Activated B cell treated with CpG ODN at 0.5 μM for 24 hours (primary cell): ENCODE measurements at regions not wholly inside any gene's neighbourhood (a gene's known extent, or its start where the extent isn't known, plus 50 kb on each side); places are given as distances from the start of the nearest gene placed in this dataset.

ENCODE experiments used
- ATAC-seq: fragments of 200-7000 bp; cut with Tn5 transposase; one replicate; pipeline ENCODE4 v1.10.0; 2021; ENCODE audit warnings: low read depth, mild to moderate bottlenecking, moderate library complexity
- CTCF ChIA-PET: fragments of 350-600 bp; sonication (Branson Sonifier 250); formaldehyde crosslinking; loops from one replicate; lab custom pipeline; 2021; ENCODE audit warnings: antibody characterized with exemption; lab: Charles Lee
- POLR2A ChIA-PET: fragments of 350-600 bp; sonication (Branson Sonifier 250); formaldehyde crosslinking; loops from one replicate; lab custom pipeline; 2021; ENCODE audit warnings: antibody characterized with exemption; lab: Charles Lee
- DNase-seq: peaks from one replicate; pipeline ENCODE4 v3.0.0; 2022
- H3K27ac Mint-ChIP-seq: one replicate; pipeline ENCODE4 v1.8.0; 2020; ENCODE audit warnings: mixed read lengths
- H3K27me3 Mint-ChIP-seq: one replicate; pipeline ENCODE4 v1.8.0; 2021; ENCODE audit warnings: mixed read lengths
- H3K36me3 Mint-ChIP-seq: one replicate; pipeline ENCODE4 v1.8.0; 2021; ENCODE audit warnings: low read depth, mixed read lengths
- H3K4me1 Mint-ChIP-seq: one replicate; pipeline ENCODE4 v1.8.0; 2021; ENCODE audit warnings: mixed read lengths
- H3K4me3 Mint-ChIP-seq: one replicate; pipeline ENCODE4 v1.8.0; 2020; ENCODE audit warnings: mild to moderate bottlenecking, mixed read lengths
- H3K9me3 Mint-ChIP-seq: one replicate; pipeline ENCODE4 v1.8.0; 2020; ENCODE audit warnings: mixed read lengths
- CTCF ChIP-seq: fragments of 200-600 bp; IDR thresholded peaks from one replicate; pipeline ENCODE4 v1.8.0; 2022; ENCODE audit warnings: antibody characterized with exemption, mild to moderate bottlenecking
- intact Hi-C: fragments of 100-400 bp; cut with micrococcal nuclease; formaldehyde crosslinking; loops from one replicate; pipeline ENCODE4 v1.15.1; 2024

- DNase-seq (no peak), ATAC-seq (peak; percentile 58)
- Mint-ChIP-seq H3K27me3 (no peaks in the 10 kb centered on the region), H3K36me3 (no peaks in the 10 kb centered on the region), H3K4me1 (peaks cover 30% of the 10 kb centered on the region), H3K4me3 (no peak overlapping the region), H3K27ac (no peak overlapping the region), H3K9me3 (no peaks in the 10 kb centered on the region)
- CTCF ChIA-PET, result interaction anchor here (1.0 to 1.3 kb wide), 2 partner anchors 9 to 115 kb away, joined by 4 to 5 read pairs; no protein-coding TSS in a partner anchor
- POLR2A ChIA-PET, result interaction anchor here (0.5 to 1.3 kb wide), 5 partner anchors 9 to 302 kb away, joined by 3 to 6 read pairs (median 3); no protein-coding TSS in a partner anchor
- no peak for TF ChIP-seq CTCF
- intact Hi-C loops, result loop anchor here (1.0 kb wide), 1 partner anchor 10 kb away; no protein-coding TSS in a partner anchor
These were observed 303.1 kb upstream of the PTGER4 start for GRCh38 chr5:40376566-40376965.

GRCh38 chr5:40374853-40375252, 304.9 kb upstream of the PTGER4 start:
- no peak for TF ChIP-seq CTCF
- no peaks in the 10 kb centered on the region for H3K36me3 Mint-ChIP-seq
- ATAC-seq (no peak), DNase-seq (no peak)
- intact Hi-C loops, result no loop called here
- POLR2A ChIA-PET, result no interaction called here
- peaks cover 4% of the 10 kb centered on the region for H3K9me3 Mint-ChIP-seq
- H3K27ac Mint-ChIP-seq, result no peak overlapping the region
- H3K4me3 Mint-ChIP-seq, result no peak overlapping the region
- CTCF ChIA-PET, result interaction anchor here (0.6 kb wide), 1 partner anchor 1090 kb away, joined by 3 read pairs; no protein-coding TSS in a partner anchor
- peaks cover 30% of the 10 kb centered on the region for H3K4me1 Mint-ChIP-seq
- no peaks in the 10 kb centered on the region for H3K27me3 Mint-ChIP-seq

GRCh38 chr5:40368200-40368599, 311.5 kb upstream of the PTGER4 start:
- Mint-ChIP-seq H3K9me3 (peaks cover 4% of the 10 kb centered on the region), H3K4me3 (no peak overlapping the region), H3K27me3 (no peaks in the 10 kb centered on the region), H3K27ac (no peak overlapping the region), H3K4me1 (peaks cover 13% of the 10 kb centered on the region), H3K36me3 (no peaks in the 10 kb centered on the region)
- ChIA-PET POLR2A (interaction anchor here (0.6 kb wide), 1 partner anchor 313 kb away, joined by 3 read pairs; no protein-coding TSS in a partner anchor), CTCF (interaction anchor here (1.1 to 3.3 kb wide), 2 partner anchors 318 to 321 kb away, joined by 7 to 17 read pairs; no protein-coding TSS in a partner anchor)
- no peak for TF ChIP-seq CTCF
- no peak for ATAC-seq
- intact Hi-C loops, result loop anchor here (5.0 kb wide), 1 partner anchor 336 kb away; no protein-coding TSS in a partner anchor
- no peak for DNase-seq

GRCh38 chr5:40367255-40367654, 312.5 kb upstream of the PTGER4 start:
- POLR2A ChIA-PET, result no interaction called here
- TF ChIP-seq CTCF, result no peak
- Mint-ChIP-seq H3K27ac (no peak overlapping the region), H3K4me1 (peaks cover 13% of the 10 kb centered on the region), H3K4me3 (no peak overlapping the region), H3K27me3 (no peaks in the 10 kb centered on the region), H3K36me3 (no peaks in the 10 kb centered on the region), H3K9me3 (peaks cover 8% of the 10 kb centered on the region)
- CTCF ChIA-PET, result interaction anchor here (0.7 to 3.3 kb wide), 5 partner anchors 156 to 322 kb away, joined by 3 to 20 read pairs (median 6); partner anchors contain the start of gene PTGER4
- ATAC-seq, result peak; percentile 45
- no peak for DNase-seq
- intact Hi-C loops, result loop anchor here (1.0 to 5.0 kb wide), 9 partner anchors 62 to 418 kb away; no protein-coding TSS in a partner anchor
